Nephron (organoid): ENCODE measurements at regions not wholly inside any gene's neighbourhood (a gene's known extent, or its start where the extent isn't known, plus 50 kb on each side); places are given as distances from the start of the nearest gene placed in this dataset.

Experiments used
- H3K27ac Mint-ChIP-seq, 3 experiments: 2 replicates each; pipeline ENCODE4 v1.8.0; 2020; ENCODE audit warnings: mixed read lengths in 3 of 3, mild to moderate bottlenecking in 2 of 3, moderate library complexity in 1 of 3
- H3K27me3 Mint-ChIP-seq: 2 replicates; pipeline ENCODE4 v1.8.0; 2021; ENCODE audit warnings: low read depth, mild to moderate bottlenecking, moderate library complexity, mixed read lengths
- H3K36me3 Mint-ChIP-seq: 2 replicates; pipeline ENCODE4 v1.8.0; 2020; ENCODE audit warnings: low read depth, mixed read lengths
- H3K4me1 Mint-ChIP-seq: 2 replicates; pipeline ENCODE4 v1.8.0; 2020; ENCODE audit warnings: mixed read lengths
- H3K4me3 Mint-ChIP-seq, 3 experiments: 2 replicates each; pipeline ENCODE4 v1.8.0; 2020; ENCODE audit warnings: mild to moderate bottlenecking in 3 of 3, mixed read lengths in 3 of 3, moderate library complexity in 2 of 3
- H3K9me3 Mint-ChIP-seq: 2 replicates; pipeline ENCODE4 v1.8.0; 2020; ENCODE audit warnings: mixed read lengths
- CTCF ChIP-seq, 3 experiments: fragments of 200-600 bp; sonication (generic); IDR thresholded peaks; one replicate each; pipeline ENCODE4 v1.5.0; 2021; ENCODE audit warnings: antibody characterized with exemption in 3 of 3; ENCODE audit not compliant: unreplicated experiment in 3 of 3

DNA sequence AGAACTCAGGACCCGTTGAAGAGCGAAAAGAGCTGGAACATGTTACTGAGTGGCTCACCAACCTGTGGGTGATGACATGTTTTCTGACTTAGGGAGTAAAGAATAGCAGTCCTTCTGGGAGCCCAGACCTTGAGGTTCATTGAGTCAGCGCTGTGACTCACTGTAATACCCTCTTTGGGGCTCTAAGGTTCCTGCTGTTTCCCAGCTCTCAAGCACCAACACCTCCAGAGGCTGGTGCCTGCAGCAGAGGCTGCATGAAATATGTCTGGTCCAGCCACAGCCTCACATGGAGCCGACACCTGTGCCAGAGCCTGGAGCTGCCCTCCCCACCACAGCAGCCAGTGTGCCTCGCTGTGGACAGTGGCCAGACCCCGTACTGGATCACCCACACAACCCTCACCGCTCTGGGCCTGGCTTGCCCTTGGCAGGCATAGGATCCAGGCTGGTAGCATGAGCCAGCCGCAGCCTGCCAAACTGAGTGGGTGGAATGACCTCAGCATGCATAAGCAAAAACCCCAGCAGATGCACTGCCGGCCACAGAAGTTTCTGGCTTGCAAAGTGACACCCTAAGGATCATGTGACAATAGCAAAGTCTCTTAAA lies 143.5 kb upstream of the MRPS30 start:
- no peak for TF ChIP-seq CTCF (IDR thresholded peaks at IDR 0.05; ENCODE audit: unreplicated experiment in 3 of 3)
- H3K27ac Mint-ChIP-seq = no peak overlapping the region

GRCh38 chr5:44664711-44665100 lies 144.0 kb upstream of the MRPS30 start:
- peaks cover 11% of the 10 kb centered on the region for H3K9me3 Mint-ChIP-seq
- no peaks in the 10 kb centered on the region for H3K36me3 Mint-ChIP-seq
- H3K4me1 Mint-ChIP-seq = peaks cover 9% of the 10 kb centered on the region
- no peaks in the 10 kb centered on the region for H3K27me3 Mint-ChIP-seq
- H3K27ac Mint-ChIP-seq = no peak overlapping the region
- H3K4me3 Mint-ChIP-seq = no peak overlapping the region
- TF ChIP-seq CTCF (IDR thresholded peaks at IDR 0.05; ENCODE audit: unreplicated experiment in 3 of 3) = no peak

More for the DNA sequence above, 143.5 kb upstream of the MRPS30 start:
- H3K4me1 Mint-ChIP-seq = peaks cover 4% of the 10 kb centered on the region
- H3K36me3 Mint-ChIP-seq = no peaks in the 10 kb centered on the region
- H3K9me3 Mint-ChIP-seq = peaks cover 14% of the 10 kb centered on the region
- H3K27me3 Mint-ChIP-seq = no peaks in the 10 kb centered on the region
- no peak overlapping the region for H3K4me3 Mint-ChIP-seq

DNA sequence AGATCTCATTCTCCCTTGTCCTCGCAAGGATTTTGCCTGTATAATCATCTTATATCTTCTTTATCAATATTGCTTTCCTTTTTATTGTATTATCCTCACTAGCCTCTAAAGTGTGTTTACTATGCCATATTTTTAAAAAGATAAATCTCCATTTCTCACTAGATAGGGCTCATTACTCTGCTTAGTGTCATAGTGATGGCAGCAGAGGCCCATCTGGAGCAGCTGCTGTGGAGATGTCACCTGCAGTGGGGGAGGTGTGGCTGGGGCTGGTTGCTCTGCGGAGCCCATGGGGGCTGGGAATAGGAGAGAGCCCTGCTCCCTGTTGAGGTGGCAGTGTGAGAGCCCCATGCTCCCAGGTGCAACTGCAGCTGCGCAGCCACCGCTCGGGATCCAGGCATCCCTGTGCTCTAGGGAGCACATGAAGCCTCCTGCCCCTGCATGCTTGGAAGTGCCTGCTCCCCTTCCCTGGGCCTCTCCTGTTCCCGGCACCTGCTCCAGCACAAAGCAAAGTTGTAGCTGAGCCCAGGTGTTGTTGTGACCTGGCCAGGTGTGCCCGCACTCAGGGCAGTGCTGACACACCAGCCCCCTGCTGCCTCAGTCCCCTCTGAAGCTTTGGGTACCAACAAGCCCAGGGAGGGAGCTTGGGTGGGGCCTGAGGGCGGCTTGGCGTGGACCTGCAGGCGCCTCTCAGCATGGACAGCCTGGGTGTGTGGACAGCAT lies 144.6 kb upstream of the MRPS30 start:
- Mint-ChIP-seq H3K27me3 (no peaks in the 10 kb centered on the region), H3K36me3 (no peaks in the 10 kb centered on the region), H3K4me3 (no peak overlapping the region), H3K27ac (no peak overlapping the region), H3K9me3 (peaks cover 10% of the 10 kb centered on the region), H3K4me1 (peaks cover 14% of the 10 kb centered on the region)
- TF ChIP-seq CTCF (IDR thresholded peaks at IDR 0.05; ENCODE audit: unreplicated experiment in 3 of 3) = no peak

- Mint-ChIP-seq H3K4me1 (peaks cover 18% of the 10 kb centered on the region), H3K27ac (no peak overlapping the region), H3K36me3 (peaks cover 4% of the 10 kb centered on the region), H3K27me3 (no peaks in the 10 kb centered on the region), H3K4me3 (no peak overlapping the region), H3K9me3 (peaks cover 16% of the 10 kb centered on the region)
- TF ChIP-seq CTCF (IDR thresholded peaks at IDR 0.05; ENCODE audit: unreplicated experiment in 3 of 3) = no peak
Observed at GRCh38 chr5:44661851-44662250, 146.9 kb upstream of the MRPS30 start.

DNA sequence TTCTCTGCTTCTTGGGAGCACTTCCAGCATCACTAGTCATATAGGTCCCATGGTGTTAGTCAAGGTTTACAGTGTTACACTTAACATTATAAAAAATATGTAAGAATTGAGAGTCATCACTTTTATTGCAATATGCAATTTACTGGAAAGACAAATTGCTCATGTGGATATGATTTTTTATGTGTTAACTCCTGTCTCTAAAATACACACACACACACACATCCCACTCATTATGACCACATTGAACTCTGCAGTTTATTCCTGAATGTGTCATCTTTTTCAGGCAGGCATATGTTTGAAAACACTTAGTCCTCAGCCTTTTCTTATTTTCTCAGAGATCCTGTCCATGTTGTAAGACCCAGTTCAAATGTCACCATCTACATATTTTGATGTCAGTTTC lies 148.5 kb upstream of the MRPS30 start:
- H3K27me3 Mint-ChIP-seq = peaks cover 3% of the 10 kb centered on the region
- peak overlapping the region in 1 of 3 experiments; percentile 18 for H3K27ac Mint-ChIP-seq
- TF ChIP-seq CTCF (IDR thresholded peaks at IDR 0.05; ENCODE audit: unreplicated experiment in 3 of 3) = no peak
- H3K9me3 Mint-ChIP-seq = peaks cover 23% of the 10 kb centered on the region
- H3K4me3 Mint-ChIP-seq = no peak overlapping the region
- peaks cover 18% of the 10 kb centered on the region for H3K4me1 Mint-ChIP-seq
- peaks cover 9% of the 10 kb centered on the region for H3K36me3 Mint-ChIP-seq

- no peak overlapping the region for H3K4me3 Mint-ChIP-seq
- H3K27ac Mint-ChIP-seq = peak overlapping the region in 1 of 3 experiments; percentile 39
- peaks cover 10% of the 10 kb centered on the region for H3K36me3 Mint-ChIP-seq
- H3K9me3 Mint-ChIP-seq = peaks cover 29% of the 10 kb centered on the region
- no peak for TF ChIP-seq CTCF (IDR thresholded peaks at IDR 0.05; ENCODE audit: unreplicated experiment in 3 of 3)
- peaks cover 18% of the 10 kb centered on the region for H3K4me1 Mint-ChIP-seq
- H3K27me3 Mint-ChIP-seq = peaks cover 4% of the 10 kb centered on the region
Observed at GRCh38 chr5:44659334-44659733, 149.4 kb upstream of the MRPS30 start.
